Loucy (cell line): ENCODE measurements at regions not wholly inside any gene's neighbourhood (a gene's known extent, or its start where the extent isn't known, plus 50 kb on each side); places are given as distances from the start of the nearest gene placed in this dataset.

Experiments
- H2AFZ ChIP-seq: fragments of 200-600 bp; sonication (generic); 2 replicates; pipeline ENCODE4 v1.6.0; 2016; ENCODE audit warnings: antibody characterized with exemption, mild to moderate bottlenecking, low read length, moderate library complexity
- H3F3A ChIP-seq: fragments of 200-600 bp; 2 replicates; pipeline ENCODE4 v1.6.0; 2016; ENCODE audit warnings: antibody characterized with exemption, low read depth, mild to moderate bottlenecking
- H3K27me3 ChIP-seq: fragments of 200-600 bp; sonication (generic); 2 replicates; pipeline ENCODE4 v1.6.1; 2014; ENCODE audit warnings: low read length, mild to moderate bottlenecking; ENCODE audit not compliant: insufficient read depth, poor library complexity, severe bottlenecking
- H3K36me3 ChIP-seq: fragments of 200-600 bp; sonication (generic); 2 replicates; pipeline ENCODE4 v1.6.1; 2016; ENCODE audit warnings: low read length; ENCODE audit not compliant: insufficient read depth
- H3K4me1 ChIP-seq: fragments of 200-600 bp; sonication (generic); 2 replicates; pipeline ENCODE4 v1.5.1; 2014; ENCODE audit warnings: low read length, mild to moderate bottlenecking; ENCODE audit not compliant: insufficient read depth, poor library complexity, severe bottlenecking
- H3K4me2 ChIP-seq: fragments of 200-600 bp; sonication (generic); 2 replicates; pipeline ENCODE4 v1.6.0; 2014; ENCODE audit warnings: antibody characterized with exemption, low read length, low read depth, mild to moderate bottlenecking; ENCODE audit not compliant: poor library complexity, severe bottlenecking
- H3K4me3 ChIP-seq: fragments of 200-600 bp; sonication (generic); 2 replicates; pipeline ENCODE4 v1.5.1; 2014; ENCODE audit warnings: low read length, mild to moderate bottlenecking, mixed read lengths; ENCODE audit not compliant: poor library complexity, severe bottlenecking
- H3K79me2 ChIP-seq: fragments of 200-600 bp; sonication (generic); 2 replicates; pipeline ENCODE4 v1.6.1; 2014; ENCODE audit warnings: low read length; ENCODE audit not compliant: insufficient read depth
- H3K9ac ChIP-seq: fragments of 200-600 bp; sonication (generic); 2 replicates; pipeline ENCODE4 v1.6.0; 2014; ENCODE audit warnings: mild to moderate bottlenecking, low read depth, low read length, moderate library complexity; ENCODE audit not compliant: poor library complexity, severe bottlenecking
- H3K9me2 ChIP-seq: fragments of 200-600 bp; sonication (generic); replicated peaks from 2 replicates; pipeline ENCODE4 v1.6.1; 2016; ENCODE audit warnings: low read depth, low read length, mixed read lengths
- H3K9me3 ChIP-seq: fragments of 200-600 bp; sonication (generic); 2 replicates; pipeline ENCODE4 v1.6.1; 2014; ENCODE audit warnings: mild to moderate bottlenecking, antibody characterized with exemption, low read length, low read depth; ENCODE audit not compliant: insufficient read depth
- H4K20me1 ChIP-seq: fragments of 200-600 bp; sonication (generic); 2 replicates; pipeline ENCODE4 v1.6.0; 2014; ENCODE audit warnings: antibody characterized with exemption, low read length, mild to moderate bottlenecking; ENCODE audit not compliant: insufficient read depth, poor library complexity, severe bottlenecking
- CTCF ChIP-seq: fragments of 200-600 bp; sonication (generic); conservative IDR thresholded peaks from 2 replicates; pipeline ENCODE4 v1.5.1; 2014; ENCODE audit warnings: mild to moderate bottlenecking, antibody characterized with exemption, low read length
- EZH2phosphoT487 ChIP-seq: fragments of 200-600 bp; IDR thresholded peaks from 2 replicates; pipeline ENCODE4 v1.6.1; 2018; ENCODE audit warnings: antibody characterized with exemption, mild to moderate bottlenecking, moderate library complexity, borderline replicate concordance

- Histone ChIP-seq H3K9me3 (no peaks in the 10 kb centered on the region), H3K27me3 (no peaks in the 10 kb centered on the region), H3K9ac (no peak overlapping the region), H3K4me2 (no peak overlapping the region), H3K4me1 (peaks cover 24% of the 10 kb centered on the region), H3K4me3 (no peak overlapping the region), H4K20me1 (no peaks in the 10 kb centered on the region), H3K9me2 (no peaks in the 10 kb centered on the region), H3K36me3 (no peaks in the 10 kb centered on the region), H3F3A (no peaks in the 10 kb centered on the region), H2AFZ (no peak overlapping the region), H3K79me2 (no peaks in the 10 kb centered on the region)
- no peak for TF ChIP-seq EZH2phosphoT487
- TF ChIP-seq CTCF, result no peak
These were observed 369.8 kb downstream of the SV2B start for GRCh38 chr15:91469632-91470567.

GRCh38 chr15:91471468-91471867, 371.4 kb downstream of the SV2B start:
- Histone ChIP-seq H4K20me1 (no peaks in the 10 kb centered on the region), H2AFZ (no peak overlapping the region), H3K9ac (no peak overlapping the region), H3K9me2 (no peaks in the 10 kb centered on the region), H3K4me3 (no peak overlapping the region), H3K9me3 (no peaks in the 10 kb centered on the region), H3K79me2 (no peaks in the 10 kb centered on the region), H3K27me3 (no peaks in the 10 kb centered on the region), H3K36me3 (no peaks in the 10 kb centered on the region), H3K4me1 (peaks cover 30% of the 10 kb centered on the region), H3F3A (no peaks in the 10 kb centered on the region), H3K4me2 (peak overlapping the region; percentile 69)
- TF ChIP-seq EZH2phosphoT487 (no peak), CTCF (no peak)

GRCh38 chr15:91472316-91472756, 372.3 kb downstream of the SV2B start:
- Histone ChIP-seq H3K27me3 (no peaks in the 10 kb centered on the region), H3K9me3 (no peaks in the 10 kb centered on the region), H4K20me1 (no peaks in the 10 kb centered on the region), H2AFZ (no peak overlapping the region), H3K9ac (no peak overlapping the region), H3K79me2 (no peaks in the 10 kb centered on the region), H3K4me1 (peaks cover 38% of the 10 kb centered on the region), H3K36me3 (no peaks in the 10 kb centered on the region), H3K4me3 (peak overlapping the region; percentile 45), H3K4me2 (peak overlapping the region; percentile 69), H3K9me2 (no peaks in the 10 kb centered on the region), H3F3A (no peaks in the 10 kb centered on the region)
- TF ChIP-seq EZH2phosphoT487 (no peak), CTCF (no peak)
